Right kidney (tissue), 1 donor: ENCODE measurements at regions not wholly inside any gene's neighbourhood (a gene's known extent, or its start where the extent isn't known, plus 50 kb on each side); places are given as distances from the start of the nearest gene placed in this dataset.
"Not testable (repeated sequence)": the region's sequence is repeated elsewhere in the genome, so short reads cannot be mapped to it uniquely, and the experiment has no call there.

Experiments
- DNase-seq: peaks from one replicate; pipeline ENCODE4 v3.0.0-alpha.2; 2016

- DNase-seq, result no peak
Measured at GRCh38 chr5:30596495-30597064, 596.9 kb upstream of the CDH6 start.

GRCh38 chr5:30594331-30594730, 599.2 kb upstream of the CDH6 start:
- DNase-seq, result no peak

GRCh38 chr5:30592833-30593232, 600.7 kb upstream of the CDH6 start:
- no peak for DNase-seq

GRCh38 chr5:30581198-30581935, 612.1 kb upstream of the CDH6 start:
- DNase-seq, result no peak

GRCh38 chr5:30574761-30575160, 618.7 kb upstream of the CDH6 start:
- DNase-seq, result no peak

GRCh38 chr5:30572279-30572678, 621.2 kb upstream of the CDH6 start:
- DNase-seq, result no peak

GRCh38 chr5:30561771-30562170, 631.7 kb upstream of the CDH6 start:
- DNase-seq, result no peak

GRCh38 chr5:30551618-30552017, 641.9 kb upstream of the CDH6 start:
- no peak for DNase-seq

- DNase-seq, result no peak
Measured at GRCh38 chr5:30548580-30549305, 644.7 kb upstream of the CDH6 start.

- no peak for DNase-seq
Measured at GRCh38 chr5:30540150-30540549, 653.3 kb upstream of the CDH6 start.

GRCh38 chr5:30539004-30539634, 654.4 kb upstream of the CDH6 start:
- DNase-seq, result no peak

GRCh38 chr5:30525353-30525752, 668.1 kb upstream of the CDH6 start:
- DNase-seq, result no peak

GRCh38 chr5:30524428-30524827, 669.1 kb upstream of the CDH6 start:
- no peak for DNase-seq

GRCh38 chr5:30523061-30523460, 670.4 kb upstream of the CDH6 start:
- no peak for DNase-seq

- DNase-seq, result no peak
Measured at GRCh38 chr5:30505014-30505886, 688.2 kb upstream of the CDH6 start.

- no peak for DNase-seq
Measured at GRCh38 chr5:30502277-30502676, 691.2 kb upstream of the CDH6 start.

- no peak for DNase-seq
Measured at GRCh38 chr5:30501065-30501464, 692.4 kb upstream of the CDH6 start.

- no peak for DNase-seq
Measured at GRCh38 chr5:30500513-30500912, 693.0 kb upstream of the CDH6 start.

GRCh38 chr5:30499402-30499801, 694.1 kb upstream of the CDH6 start:
- DNase-seq, result no peak

GRCh38 chr5:30498972-30499371, 694.5 kb upstream of the CDH6 start:
- DNase-seq, result no peak

- DNase-seq, result not testable (repeated sequence)
Measured at GRCh38 chr5:30498509-30498908, 695.0 kb upstream of the CDH6 start.

GRCh38 chr5:30494113-30494512, 699.4 kb upstream of the CDH6 start:
- DNase-seq, result not testable (repeated sequence)
